NCI-H82 treated with DMSO at 0.1 percent for 48 hours (cell line): ENCODE measurements at regions not wholly inside any gene's neighbourhood (a gene's known extent, or its start where the extent isn't known, plus 50 kb on each side); places are given as distances from the start of the nearest gene placed in this dataset.

ENCODE experiments used
- DNase-seq: peaks from one replicate; lab custom pipeline; 2025; ENCODE audit not compliant: unreplicated experiment; lab: John Stamatoyannopoulos, UW

- no peak for DNase-seq
Measured at GRCh38 chr19:29323021-29323430, 110.1 kb upstream of the UQCRFS1 start.

GRCh38 chr19:29323440-29324290 lies 110.7 kb upstream of the UQCRFS1 start:
- DNase-seq, result no peak

- no peak for DNase-seq
Measured at GRCh38 chr19:29324291-29324680, 111.3 kb upstream of the UQCRFS1 start.

- no peak for DNase-seq
Measured at GRCh38 chr19:29324717-29325116, 111.8 kb upstream of the UQCRFS1 start.

- DNase-seq, result no peak
Measured at GRCh38 chr19:29325241-29325975, 112.5 kb upstream of the UQCRFS1 start.

GRCh38 chr19:29326351-29326750 lies 113.4 kb upstream of the UQCRFS1 start:
- no peak for DNase-seq

- DNase-seq, result no peak
Measured at GRCh38 chr19:29326849-29327840, 114.2 kb upstream of the UQCRFS1 start.

GRCh38 chr19:29328586-29328985 lies 115.6 kb upstream of the UQCRFS1 start:
- DNase-seq, result no peak

- DNase-seq, result no peak
Measured at GRCh38 chr19:29329460-29330134, 116.6 kb upstream of the UQCRFS1 start.

- no peak for DNase-seq
Measured at GRCh38 chr19:29336425-29336824, 123.5 kb upstream of the UQCRFS1 start.

GRCh38 chr19:29337029-29337428 lies 124.1 kb upstream of the UQCRFS1 start:
- DNase-seq, result no peak

GRCh38 chr19:29338480-29338879 lies 125.5 kb upstream of the UQCRFS1 start:
- no peak for DNase-seq

- no peak for DNase-seq
Measured at GRCh38 chr19:29342721-29343120, 129.8 kb upstream of the UQCRFS1 start.

- DNase-seq, result no peak
Measured at GRCh38 chr19:29364224-29364726, 151.3 kb upstream of the UQCRFS1 start.

- no peak for DNase-seq
Measured at GRCh38 chr19:29364999-29365398, 152.0 kb upstream of the UQCRFS1 start.

- no peak for DNase-seq
Measured at GRCh38 chr19:29365836-29366417, 153.0 kb upstream of the UQCRFS1 start.

- no peak for DNase-seq
Measured at GRCh38 chr19:29366757-29367156, 153.8 kb upstream of the UQCRFS1 start.

GRCh38 chr19:29367791-29368222 lies 154.9 kb upstream of the UQCRFS1 start:
- DNase-seq, result no peak

GRCh38 chr19:29370276-29370675 lies 155.5 kb upstream of the VSTM2B start:
- no peak for DNase-seq
